Iris pigment epithelial cell (primary cell): ENCODE measurements at regions not wholly inside any gene's neighbourhood (a gene's known extent, or its start where the extent isn't known, plus 50 kb on each side); places are given as distances from the start of the nearest gene placed in this dataset.

Experiments used
- DNase-seq: peaks from one replicate; pipeline ENCODE4 v3.0.0-alpha.2; 2011; ENCODE audit warnings: low read depth

DNA sequence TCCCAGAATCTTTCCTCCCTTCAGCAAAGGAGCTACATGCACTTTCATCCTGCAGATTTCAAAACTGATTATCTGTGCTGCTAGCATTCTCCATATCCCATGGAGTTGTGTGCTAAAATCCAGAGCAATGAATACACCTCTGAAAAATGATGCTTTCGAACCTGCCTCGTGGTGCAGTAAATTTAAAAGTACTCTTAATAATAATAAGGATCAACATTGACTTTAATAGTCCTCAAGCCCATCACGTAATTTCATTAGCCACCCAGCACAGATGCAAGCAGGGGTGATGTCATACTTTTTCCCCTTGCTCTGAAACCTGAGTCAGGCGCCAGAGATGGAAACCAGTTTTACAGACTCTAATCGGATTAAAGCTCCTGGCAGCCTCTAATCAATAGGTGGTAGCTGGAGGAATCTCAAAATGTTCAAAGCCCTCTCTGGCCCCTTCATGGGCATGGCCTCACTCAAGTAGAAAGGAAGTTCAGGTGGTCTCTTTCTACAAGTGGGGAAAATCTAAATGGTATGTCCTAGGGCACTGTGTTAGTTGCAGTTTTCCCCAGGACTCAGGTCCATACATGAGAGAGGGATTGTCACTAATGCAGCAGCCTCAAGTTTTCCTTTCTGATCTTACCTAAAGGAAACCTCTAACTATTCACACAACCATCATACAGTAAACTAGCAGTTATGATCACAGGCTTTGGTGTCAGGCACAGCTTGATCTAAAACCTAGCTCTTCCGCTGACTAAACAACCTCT is 221.6 kb upstream of the SLC30A5 start:
- peak; percentile 10 for DNase-seq

DNA sequence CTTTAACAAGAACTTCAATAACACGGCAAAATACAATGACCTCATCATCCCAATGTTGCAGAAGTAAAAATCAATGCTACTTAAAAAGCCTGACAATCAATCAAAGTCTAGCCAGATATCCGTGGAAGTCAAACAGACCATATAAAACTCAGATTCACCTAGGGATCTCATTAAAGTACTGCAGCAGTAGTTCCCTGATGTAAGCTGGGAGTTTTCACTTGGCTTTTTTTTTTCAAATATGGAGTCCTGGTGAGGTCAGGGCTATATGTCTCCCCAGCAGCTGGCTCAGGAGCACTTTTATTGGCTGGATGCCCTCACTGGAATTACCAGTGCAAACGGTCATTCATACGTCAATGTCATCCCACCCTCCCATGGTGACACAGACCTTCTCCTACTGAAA is 220.6 kb upstream of the SLC30A5 start:
- DNase-seq: no peak

DNA sequence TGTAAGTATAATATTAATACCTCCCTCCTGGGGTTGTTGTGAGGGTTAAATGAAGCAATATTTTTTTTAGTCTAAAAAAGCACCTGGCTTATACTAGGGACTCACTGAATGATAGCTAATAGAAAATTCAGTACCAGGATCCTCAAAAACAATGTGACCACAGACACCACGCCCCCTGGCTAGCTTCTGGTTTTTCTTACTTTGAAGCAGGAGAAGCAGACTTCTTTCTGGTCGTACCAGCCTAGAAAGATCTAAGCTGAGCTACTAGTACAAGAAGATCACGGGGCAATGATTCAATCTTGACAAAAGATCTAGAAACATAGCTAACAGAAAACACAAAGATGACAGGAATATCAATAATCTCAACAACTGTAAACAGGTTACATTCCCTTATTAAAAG is 218.5 kb upstream of the SLC30A5 start:
- no peak for DNase-seq

DNA sequence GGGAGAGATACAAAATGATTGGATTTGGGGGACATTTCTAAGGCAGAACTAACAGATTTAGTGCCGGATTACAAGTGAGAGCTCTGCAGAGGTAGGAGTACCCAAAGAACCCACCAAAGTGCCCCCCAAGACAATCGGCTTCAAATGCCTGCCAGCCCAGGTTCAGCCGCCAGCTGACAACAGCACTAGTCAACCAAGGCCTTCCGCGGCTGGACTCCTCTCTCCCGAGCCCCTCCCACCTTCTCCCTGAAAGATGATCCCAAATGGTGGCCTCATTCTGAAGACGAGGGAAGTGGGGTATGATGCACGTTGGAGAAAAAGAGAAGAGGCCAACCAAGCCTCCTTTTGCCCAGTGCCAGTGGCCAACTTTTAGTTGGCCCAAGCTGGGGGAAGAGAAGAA is 210.4 kb upstream of the SLC30A5 start:
- DNase-seq: no peak

DNA sequence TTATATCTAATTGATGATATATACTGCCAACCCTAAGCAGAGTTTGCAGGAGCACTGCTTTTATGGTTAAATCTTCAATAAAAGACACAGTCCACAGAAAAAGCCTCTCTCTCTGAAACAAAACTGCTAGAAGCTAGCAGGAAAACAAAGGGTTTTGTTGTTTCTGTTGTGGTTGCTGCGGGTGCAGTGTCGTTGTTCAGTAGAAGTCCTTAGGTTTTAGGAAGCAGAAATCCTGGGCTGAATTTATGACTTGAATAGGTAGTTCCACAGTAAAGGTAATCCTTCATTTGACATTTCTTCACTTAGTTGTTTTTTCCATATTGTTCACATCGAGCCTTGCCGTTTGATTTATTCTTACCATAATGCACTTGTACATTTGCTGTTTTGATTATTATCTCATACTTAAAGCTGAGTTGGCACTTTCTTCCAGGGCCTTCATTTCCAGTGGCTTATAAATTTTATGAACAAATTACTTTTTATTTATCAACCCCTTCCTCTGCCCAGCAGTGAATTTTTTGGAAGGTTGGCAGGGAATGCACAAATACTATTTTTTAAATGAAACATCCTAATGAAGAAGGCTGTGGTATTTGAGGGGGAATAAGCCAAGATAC is 209.6 kb upstream of the SLC30A5 start:
- DNase-seq: no peak

DNA sequence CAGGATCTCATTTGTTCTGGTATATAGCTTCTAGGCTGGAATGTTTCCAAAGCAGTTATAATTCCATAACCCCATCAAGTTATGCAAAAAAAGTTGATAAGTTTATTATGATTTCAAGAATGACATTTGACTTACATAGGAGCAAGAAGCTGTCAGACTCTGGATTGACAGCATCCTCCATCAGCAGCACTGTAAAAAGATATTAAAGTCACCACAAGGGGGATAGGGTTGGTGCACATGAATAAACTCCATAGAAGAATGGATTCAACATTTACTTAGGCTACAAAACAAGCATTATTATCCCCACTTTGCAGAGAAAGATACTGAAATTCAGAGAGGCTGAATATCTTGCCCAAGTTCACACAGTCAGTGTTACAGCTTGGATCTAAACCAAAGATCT is 208.9 kb upstream of the SLC30A5 start:
- peak; percentile 19 for DNase-seq

DNA sequence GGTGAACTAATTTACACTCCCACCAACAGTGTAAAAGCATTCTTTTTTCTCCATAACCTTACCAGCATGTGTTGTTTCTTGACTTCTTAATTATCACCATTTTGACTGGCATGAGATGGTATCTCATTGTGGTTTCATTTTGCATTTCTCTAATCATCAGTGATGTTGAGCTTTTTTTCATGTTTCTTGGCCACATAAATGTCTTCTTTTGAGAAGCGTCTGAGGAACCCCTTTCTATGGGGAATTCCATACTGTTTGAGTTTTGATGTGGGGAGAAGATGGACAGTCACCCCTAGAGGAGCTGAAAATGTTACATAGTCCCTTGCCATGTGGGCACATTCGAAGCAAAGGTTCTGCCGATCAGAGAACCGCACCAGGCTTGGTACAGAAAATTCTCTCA is 207.0 kb upstream of the SLC30A5 start:
- DNase-seq: no peak

DNA sequence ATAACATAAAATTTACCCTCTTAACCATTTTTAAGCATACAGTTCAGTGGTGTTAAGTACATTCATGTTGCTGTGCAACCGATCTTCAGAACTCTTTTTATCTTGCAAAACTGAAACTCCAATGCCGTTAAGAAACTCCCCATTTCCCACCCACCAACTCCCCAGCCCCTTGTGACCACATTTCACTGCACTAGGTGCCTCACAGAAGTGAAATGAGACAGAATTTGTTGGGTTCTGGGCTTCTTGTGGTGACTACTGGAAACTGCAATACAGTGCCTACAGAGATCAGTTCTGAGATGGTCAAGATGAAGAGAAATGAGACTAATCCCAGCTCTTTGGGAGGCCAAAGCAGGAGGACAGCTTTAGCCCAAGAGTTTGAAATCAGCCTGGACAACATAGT is 202.1 kb upstream of the SLC30A5 start:
- DNase-seq: no peak

DNA sequence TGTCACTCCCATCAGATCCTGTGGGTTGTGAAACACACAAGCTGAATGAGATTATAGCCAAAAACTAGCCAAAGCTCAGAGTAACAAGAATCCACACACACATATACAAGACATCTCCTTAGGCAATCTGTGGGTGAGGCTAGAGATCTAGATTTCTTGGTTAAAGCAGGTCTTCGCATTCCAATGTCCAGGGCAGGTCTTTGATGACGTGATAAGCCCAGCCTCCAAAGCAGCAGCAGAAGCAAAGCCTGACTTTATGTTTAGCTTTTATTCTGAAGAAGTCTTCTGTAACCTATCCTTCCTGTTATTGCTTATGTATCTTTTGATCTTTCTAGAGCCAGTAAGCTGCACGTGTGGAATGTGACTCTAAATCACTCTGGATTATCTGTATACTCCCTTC is 199.1 kb upstream of the SLC30A5 start:
- peak; percentile 57 for DNase-seq

DNA sequence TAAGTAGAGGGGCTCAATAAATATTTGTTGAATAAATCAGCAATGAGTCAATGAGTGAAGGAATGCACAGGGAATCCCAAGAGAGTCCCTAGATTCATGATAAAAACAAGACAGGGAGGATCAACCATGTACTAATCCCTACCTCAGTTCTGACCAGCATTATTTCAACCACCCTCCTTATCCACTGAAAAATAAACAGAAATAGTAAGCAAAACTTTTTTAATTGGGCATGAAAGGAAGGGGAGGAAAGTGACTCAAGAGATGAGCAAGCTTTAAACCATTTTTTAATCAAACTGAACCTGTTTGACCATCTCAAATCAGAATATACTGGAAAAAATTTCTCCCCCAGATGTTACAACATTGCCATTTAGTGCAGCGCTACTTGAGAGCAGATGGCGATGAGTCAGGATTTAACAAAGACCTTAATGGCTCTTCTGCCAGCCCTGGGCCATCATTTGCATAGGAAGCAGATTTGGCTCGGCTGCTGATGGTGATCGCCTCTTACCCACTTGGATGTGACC is 194.8 kb upstream of the SLC30A5 start:
- DNase-seq: peak; percentile 74

DNA sequence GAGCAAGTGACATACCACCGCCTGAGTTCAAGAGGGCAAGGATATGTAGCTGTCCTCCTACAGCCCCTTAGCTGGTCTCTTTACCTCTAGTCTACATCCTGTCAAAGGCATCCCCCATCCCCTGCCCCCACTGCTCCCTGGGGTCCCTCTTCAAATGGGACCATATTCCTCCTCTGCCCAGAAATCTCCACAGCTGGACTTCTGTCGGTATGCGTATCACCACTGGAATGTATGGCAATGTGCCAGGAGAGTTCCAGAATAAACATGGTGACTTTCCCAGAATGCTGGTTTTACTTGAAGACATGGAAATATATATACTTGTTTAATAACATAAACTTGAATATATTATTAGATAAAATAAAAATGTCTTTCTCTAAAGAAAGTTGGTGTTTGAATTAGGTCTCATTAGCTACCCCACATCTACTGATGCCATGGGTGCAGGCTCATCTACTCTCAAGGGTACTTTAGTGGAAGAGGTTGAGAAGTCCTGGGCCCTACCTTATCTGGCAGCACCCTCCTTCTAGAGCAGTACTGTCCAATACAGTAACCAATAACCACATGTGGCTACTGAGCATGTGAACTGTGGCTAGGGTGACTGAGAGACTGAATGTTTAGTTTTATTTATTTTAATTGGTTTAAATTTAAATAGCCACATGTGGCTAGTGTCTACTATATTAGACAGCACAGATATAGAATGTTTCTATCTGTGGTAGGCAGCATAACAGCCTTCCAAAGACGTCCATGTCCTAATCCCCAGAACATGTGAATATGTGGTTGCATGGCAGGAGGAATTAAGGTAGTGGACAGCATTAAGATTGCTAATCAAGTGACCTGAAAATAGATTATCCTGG is 181.7 kb upstream of the SLC30A5 start:
- DNase-seq: peak; percentile 69

DNA sequence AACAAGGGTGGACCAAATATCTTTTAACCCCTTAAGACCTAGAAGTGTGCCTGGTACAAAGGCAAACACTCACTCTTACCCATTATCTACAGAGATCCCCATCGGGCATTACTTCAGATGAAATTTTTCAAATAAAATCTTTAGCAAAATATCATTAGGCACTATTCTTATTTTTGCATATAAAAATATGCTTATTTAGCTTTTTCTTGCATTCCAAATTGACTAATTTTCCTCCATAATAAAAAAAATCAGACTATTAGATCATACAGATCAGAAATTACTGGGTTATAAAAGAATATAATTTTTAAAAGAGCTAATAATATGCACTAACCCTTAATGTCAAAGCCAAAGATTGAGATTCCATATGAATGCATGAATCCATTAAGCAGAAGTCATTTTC is 178.7 kb upstream of the SLC30A5 start:
- no peak for DNase-seq

DNA sequence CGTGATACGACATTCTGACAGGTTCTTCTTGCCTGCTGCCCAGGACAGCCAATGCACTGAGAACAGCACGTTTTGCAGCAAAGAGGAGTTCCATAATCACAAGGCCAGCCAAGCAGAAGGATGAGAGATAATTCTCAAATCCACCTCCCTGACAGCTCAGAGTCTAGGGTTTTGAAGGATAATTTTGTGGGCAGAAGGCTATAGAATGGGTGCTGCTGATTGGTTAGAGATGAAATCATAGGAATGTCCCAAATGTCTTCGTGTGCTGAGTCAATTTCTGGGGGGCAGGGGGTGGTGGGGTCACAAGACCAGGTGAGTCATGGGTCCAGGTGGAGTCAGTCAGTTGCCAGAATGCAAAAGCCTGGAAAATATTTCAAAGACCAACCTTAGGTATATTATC is 175.5 kb upstream of the SLC30A5 start:
- DNase-seq: no peak

DNA sequence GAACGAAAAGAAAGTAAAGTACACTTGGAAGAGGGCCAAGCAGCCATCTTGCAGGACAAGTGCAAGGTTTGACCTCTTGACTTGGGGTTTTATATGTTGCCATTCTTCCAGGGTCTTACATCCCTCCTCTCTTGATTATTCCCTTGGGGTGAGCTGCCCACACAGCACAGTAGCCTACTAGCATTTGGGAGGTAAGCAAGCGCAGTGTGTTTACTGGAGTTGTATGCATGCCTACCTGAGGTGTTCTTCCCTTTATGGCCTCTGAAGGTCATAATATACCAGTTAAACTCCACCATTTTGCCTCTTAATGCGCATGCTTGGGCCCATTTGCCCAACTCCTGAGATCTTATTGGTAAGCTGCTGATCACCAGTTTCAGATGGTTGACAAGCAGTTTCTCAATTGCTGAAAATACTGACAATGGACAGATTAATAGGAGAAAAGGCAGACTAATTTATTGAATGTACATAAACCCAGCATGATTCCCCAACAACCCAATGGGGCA is 173.8 kb upstream of the SLC30A5 start:
- DNase-seq: no peak

DNA sequence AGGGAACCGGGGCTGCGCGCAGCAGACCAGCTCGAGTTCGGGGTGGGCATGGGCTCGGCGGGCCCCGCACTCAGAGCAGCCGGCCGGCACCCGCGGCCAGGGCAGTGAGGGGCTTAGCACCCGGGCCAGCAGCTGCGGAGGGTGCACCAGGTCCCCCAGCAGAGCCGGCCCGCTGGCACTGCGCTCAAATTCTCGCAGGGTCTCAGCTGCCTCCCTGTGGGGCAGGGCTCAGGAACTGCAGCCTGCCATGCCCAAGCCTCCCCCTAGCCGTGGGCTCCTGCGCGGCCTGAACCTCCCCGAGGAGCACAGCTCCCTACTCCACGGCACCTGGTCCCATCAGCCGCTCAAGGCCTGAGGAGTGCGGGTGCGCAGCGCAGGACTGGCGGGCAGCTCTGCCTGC is 172.9 kb upstream of the SLC30A5 start:
- no peak for DNase-seq

DNA sequence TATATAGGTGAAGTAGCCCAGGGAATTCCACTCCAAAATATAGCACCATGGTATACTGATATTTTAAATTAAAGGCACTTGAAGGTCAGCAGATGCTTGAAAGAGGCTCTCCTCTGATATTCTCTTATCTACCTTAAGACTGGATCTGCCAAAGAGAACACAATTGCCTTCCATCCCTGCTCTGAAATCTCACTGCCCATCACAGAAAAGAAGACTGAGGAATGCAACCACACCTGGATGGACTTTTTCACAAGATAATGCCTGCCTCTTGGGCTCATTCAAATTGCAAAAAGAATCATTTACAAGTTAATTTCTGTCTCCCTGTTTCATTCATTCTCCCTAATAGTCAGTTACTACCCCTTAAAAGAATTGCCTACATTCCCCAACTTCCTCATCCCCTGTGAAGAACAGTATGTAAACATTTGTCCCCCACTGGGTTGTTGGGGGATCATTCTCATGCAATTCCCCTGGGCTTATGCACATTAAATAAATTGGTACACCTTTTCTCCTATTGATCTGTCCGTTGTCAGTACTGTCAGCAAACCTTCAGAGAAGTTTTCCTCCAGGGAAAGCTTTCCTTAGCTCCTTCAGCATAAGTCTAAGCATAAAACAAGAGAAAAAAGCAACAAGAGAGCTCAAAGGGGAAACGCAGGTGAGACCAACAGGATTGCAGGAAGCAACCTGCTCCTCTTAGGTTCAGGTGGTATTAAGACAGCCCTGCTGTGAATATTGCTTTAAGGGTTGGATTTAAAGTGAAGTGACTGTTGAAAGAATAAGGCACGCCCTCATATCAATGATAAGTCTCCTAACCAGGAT is 171.4 kb upstream of the SLC30A5 start:
- DNase-seq: no peak

DNA sequence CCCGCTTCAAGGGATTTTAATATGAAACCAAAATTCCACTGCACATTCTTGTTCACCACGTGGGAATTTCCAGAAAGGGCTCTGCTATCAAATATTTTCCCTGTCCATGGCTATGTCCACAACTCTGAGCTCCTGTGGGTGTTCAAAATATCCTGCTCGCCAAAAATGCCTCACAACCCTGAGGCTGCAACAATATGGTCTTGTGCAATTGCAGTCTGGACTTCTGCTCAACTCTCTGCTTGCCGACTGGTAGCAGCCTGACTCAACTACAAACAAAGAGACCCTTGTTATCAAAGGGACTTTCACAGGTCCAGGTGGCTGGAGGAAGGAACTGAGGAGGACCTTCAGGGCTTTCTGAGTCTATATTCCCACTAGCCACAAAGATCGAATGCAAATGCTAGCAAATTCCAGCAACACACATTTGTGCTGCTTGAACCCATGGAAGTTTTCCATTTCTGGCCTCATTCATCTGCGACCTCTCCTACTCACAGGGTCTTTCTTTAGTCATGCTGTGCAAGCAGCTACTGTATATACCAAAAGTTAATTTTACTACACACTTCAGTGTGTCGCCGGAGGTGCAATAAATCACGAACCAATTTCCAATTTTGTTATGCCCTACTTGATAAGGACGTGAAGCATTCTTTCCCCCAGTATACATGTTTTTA is 169.2 kb upstream of the SLC30A5 start:
- peak; percentile 74 for DNase-seq

DNA sequence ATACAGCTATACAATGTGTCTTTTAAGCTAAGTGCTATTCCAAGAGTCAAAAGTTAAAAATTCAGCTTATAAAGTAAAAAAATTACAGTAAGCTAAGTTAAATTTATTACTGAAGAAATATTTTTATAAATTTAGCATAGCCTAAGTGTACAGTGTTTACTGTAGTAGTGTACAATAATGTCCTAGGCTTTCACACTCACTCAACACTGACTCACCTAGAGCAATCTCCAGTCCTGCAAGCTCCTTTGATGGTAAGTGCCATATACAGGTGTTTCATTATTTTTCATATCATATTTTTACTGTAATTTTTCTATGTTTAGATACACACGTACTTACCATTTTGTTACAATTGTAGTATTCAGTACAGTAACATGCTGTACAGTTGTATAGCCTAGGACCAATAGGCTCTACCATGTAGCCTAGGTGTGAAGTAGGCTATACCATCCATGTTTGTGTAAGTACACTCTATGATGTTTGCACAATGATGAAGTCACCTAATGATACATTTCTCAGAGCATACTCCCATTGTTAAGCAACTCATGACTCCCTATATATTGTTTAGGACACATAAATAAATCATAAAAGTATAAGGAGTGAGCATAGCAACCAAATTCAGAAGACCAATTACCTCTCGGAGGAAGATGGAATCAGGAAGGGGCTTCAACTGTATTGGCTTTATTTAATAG is 165.1 kb upstream of the SLC30A5 start:
- DNase-seq: no peak

DNA sequence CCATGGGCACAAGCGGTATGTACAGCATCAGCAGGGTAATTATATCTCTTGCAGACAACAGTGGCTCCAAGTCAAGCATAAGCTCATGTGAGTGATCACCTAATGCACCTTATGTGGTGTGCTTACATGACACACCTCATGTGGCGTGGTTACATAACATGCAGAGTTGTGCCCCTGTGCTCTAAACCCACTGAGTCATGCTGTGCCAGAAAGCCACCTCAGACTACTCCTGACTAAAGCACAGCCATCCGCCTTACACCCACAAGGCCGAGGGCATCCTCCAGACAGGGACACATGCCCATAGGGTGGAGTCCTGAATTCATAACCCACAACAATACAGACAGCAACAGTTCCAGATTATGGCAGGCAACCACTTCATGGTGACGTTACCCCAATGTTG is 163.7 kb upstream of the SLC30A5 start:
- no peak for DNase-seq

DNA sequence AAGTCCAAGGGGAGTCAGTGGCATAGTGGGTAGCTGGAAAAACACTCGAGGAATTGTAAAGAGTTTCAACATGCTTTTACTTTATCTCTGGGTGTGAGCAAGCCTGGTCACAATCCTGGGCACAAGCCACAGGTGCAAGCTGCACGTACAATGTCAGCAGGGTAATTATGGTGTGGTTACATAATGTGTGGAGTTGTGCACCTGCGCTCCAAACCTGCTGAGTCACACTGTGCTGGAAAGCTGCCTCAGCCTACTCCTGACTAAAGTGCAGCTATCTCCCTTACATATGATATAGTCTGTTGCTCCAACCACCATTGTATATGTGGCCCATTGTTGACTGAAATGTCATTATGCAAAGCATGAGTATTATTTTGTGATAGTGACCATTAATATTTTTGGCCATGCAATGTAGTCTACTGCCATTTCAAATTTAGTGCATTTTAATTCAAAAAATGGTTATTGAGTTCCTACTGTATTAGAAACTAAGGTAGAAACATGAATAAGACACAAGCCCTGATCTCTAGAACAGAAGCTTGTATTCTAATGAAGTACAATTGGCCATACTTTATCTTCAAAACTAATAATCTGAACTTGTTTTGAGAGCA is 160.9 kb upstream of the SLC30A5 start:
- no peak for DNase-seq
